OCI-LY7 (cell line): ENCODE measurements at regions not wholly inside any gene's neighbourhood (a gene's known extent, or its start where the extent isn't known, plus 50 kb on each side); places are given as distances from the start of the nearest gene placed in this dataset.

ENCODE experiments used
- CTCF ChIP-seq: fragments of 200-600 bp; sonication (generic); conservative IDR thresholded peaks from 2 replicates; pipeline ENCODE4 v1.5.1; 2014; ENCODE audit warnings: mild to moderate bottlenecking, antibody characterized with exemption, low read length, moderate library complexity, mixed read lengths
- EZH2phosphoT487 ChIP-seq: fragments of 200-600 bp; sonication (generic); IDR thresholded peaks from 2 replicates; pipeline ENCODE4 v1.6.1; 2018; ENCODE audit warnings: low read depth, borderline replicate concordance, mild to moderate bottlenecking, mixed run types, antibody characterized with exemption, low read length, moderate library complexity, mixed read lengths

- TF ChIP-seq CTCF (no peak), EZH2phosphoT487 (no peak)
Observed at GRCh38 chr12:73124480-73124879, 852.3 kb downstream of the TRHDE start.
